ENCODE measurements at regions not wholly inside any gene's neighbourhood (a gene's known extent, or its start where the extent isn't known, plus 50 kb on each side); places are given as distances from the start of the nearest gene placed in this dataset.

DNA sequence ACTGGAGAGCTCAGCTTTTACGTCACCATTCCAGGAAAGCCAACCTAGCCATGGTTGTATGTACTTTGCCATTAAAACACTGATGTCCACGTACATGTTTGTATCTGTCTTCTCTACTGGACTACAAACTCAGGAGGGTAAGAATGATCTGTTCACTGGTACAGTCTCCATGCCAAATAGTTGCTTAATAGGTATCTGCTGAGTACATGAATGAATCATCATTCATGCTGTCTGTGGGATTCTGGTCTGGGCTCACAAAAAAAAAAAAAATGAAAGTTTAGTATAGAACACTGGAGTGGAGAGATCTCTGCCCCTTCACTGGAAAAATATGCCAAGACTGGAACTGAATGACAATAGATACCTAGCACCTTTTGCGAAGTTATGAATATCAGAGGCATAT lies 102.6 kb upstream of the ITGA4 start:
- no peak for DNase-seq

DNA sequence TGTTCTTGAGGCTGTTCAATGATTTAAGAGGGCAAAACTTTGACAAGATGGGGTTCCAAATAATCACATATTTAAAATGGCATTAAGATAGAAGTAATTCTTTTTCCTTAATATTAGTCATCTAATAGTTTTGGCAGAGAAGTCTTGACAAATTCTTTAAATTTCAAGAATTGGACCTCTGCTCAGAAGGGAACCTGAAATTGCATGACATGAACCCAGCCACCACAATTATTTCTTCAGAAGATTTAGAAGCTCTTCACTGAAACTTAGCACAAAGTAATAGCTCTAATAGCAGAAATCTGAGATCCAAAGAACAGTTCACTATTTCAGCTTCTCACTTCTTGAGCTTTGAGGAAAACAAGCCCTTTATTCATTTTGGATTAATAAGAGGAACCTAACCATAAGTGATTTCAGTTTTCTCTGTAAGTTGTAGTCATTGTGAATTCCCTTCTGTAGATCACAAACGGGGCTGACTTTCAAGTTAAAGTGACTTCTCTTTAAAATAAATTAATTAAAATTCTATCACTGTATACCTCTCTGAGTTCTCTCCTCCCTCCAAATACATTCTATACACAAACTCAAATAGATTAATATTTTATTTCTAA lies 100.6 kb upstream of the ITGA4 start:
- DNase-seq, result no peak

DNA sequence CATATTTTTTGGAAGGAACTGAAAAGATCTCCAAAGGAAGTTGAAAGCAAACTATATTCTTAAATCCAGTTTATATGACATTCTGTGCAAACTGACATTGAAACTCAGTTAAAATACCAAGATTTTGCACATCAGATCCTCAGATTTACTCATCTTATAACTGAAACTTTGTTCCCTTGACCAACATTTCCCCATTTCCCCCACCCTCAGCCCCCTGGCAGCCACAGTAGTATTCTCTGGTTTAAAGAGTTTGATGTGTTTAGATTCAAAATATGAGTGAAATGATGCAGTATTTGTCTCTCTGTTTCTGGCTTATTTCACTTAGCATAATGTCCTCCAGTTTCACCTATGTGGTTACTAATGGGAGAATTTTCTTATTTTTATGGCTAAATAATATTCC lies 99.2 kb upstream of the ITGA4 start:
- no peak for DNase-seq

DNA sequence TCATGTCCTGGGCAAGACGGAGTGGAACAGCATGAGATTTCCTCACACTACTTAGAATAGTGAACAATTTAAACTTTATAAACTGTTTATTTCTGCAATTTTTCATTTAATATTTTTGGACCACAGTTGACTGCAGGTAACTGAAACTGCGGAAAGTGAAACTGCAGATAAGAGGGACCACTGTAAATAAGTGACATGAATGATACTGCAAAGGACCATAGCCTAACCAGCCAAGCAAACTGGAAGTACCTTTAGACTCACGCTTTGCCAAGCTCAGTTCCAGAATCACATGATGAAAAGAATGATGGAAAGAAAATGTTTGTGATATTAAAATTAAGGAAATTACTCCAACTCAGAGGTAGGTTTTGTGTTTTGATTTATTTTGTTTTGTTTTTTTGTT lies 94.6 kb upstream of the ITGA4 start:
- DNase-seq, result no peak

DNA sequence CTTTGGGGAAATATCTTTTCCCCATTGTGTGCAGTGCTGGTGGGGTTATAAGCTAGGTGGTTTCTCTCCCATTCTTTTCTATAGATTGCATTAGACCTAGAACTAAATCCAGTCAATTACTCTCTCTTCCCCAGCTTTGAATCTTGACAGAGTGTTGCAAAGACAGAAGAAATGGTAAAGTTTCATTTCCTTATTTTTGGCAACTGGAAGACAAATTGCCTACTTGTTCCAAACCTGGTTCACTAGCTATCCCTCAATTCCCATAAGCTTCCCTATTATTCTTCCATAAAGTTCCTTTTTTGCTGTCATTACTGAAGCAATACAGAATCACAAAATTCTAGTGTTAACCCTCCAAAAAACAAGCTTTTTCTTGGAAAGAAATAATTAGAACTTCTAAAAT lies 94.0 kb upstream of the ITGA4 start:
- no peak for DNase-seq

GRCh38 chr2:181364492-181365170 lies 92.6 kb upstream of the ITGA4 start:
- no peak for DNase-seq

DNA sequence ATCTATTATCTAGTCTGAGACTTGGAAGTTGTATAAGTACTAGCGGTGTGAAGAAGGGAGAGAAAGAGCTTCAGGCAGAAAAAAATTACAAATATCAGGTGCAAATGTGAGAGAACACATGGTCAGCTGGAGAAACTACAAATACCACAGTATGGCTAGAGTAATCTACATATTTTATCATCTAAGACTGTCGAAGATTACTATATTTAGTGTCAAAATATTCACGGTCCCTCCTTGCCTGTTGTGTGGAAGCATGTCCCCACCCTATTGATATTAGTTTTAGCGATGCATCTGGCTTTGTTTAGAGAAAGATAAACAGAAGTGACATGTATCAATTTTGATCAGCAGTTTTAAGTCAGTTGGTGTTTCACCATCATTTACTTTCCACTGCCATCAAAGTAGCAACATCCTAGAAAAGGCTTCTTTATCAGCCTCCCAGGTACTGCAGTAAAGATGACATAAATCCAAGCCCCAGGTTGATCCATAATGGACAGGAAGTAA lies 90.5 kb upstream of the ITGA4 start:
- no peak for DNase-seq

DNA sequence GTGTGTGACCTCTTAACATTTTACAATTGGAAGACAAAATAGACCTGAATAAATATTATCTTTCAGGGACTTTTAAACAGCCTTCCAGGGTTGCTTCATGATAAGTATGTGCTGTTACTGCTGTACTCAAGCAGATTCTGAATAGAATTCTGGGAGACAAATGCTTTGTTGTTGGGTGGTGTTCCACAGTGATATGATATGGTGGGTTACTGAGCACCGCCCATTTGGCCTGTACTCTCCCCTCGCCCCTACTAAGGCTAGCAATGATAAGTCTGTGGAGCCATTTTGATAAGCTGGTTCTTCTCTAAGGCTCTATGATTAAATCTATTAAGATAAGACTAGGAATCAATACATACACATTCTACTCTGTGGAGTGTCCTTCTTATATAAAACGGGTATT lies 89.8 kb upstream of the ITGA4 start:
- DNase-seq, result no peak

DNA sequence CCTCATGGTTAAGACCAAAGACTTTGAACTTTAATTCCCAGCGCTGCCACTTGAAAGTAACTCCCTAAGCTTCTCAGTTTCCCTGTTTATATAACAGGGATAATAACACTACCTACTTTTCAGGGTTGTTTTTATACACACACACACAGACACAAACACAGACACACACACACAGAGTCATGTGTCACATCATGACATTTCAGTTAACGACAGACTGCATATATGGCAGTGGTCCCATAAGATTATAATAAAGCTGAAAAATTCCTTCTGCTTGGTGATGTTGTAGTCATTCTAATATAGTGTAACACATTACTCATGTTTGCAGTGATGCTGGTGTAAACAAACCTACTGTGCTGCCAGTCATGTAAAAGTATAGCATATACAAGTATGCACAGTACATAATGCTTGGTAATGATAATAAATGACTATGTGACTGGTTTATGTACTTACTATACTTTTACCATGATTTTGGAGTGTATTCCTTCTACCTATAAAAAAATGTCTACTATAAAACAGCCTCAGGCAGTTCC lies 89.2 kb upstream of the ITGA4 start:
- no peak for DNase-seq

GRCh38 chr2:181370126-181370525 lies 87.1 kb upstream of the ITGA4 start:
- no peak for DNase-seq

GRCh38 chr2:181371195-181371594 lies 86.0 kb upstream of the ITGA4 start:
- no peak for DNase-seq

DNA sequence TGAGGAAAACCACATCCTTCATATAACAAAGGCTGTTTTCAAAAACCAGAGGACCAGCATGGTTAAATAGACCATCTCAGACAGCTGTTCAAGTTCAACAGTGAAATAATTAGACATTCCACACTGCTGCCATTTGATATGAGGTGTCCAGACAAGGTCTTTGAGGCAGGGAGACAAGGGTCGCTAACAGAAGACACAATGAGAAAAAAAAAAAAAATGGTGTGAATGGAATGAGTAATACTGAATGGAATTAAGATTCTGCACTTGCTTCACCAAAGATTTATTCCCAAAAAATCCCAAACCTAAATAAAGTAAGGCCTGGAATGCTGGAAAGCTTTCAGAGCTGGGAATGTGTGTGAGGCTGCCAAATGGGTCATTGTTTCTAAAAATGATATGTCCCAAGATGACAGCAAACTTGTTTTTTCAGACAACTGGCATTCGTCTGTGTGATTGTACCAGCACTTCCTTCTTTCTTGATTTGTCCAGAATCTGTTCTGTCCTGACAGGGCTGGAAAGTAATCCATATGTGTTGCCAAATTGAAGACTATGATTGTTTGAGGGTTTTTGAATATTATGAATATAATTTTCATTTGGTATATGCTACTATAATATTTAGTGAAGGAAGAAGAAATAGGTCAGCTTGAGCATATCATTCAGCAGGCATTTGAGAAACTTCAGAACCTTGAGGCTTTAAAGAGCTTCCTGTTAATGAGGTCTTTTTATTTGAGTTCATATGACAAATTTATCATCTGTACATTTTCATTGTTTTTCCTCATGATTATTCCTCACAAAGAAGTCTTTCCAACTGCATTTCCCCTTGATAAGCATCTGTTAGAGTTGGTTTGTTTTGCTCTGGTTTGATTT lies 85.2 kb upstream of the ITGA4 start:
- no peak for DNase-seq

GRCh38 chr2:181372646-181373040 lies 84.5 kb upstream of the ITGA4 start:
- no peak for DNase-seq

DNA sequence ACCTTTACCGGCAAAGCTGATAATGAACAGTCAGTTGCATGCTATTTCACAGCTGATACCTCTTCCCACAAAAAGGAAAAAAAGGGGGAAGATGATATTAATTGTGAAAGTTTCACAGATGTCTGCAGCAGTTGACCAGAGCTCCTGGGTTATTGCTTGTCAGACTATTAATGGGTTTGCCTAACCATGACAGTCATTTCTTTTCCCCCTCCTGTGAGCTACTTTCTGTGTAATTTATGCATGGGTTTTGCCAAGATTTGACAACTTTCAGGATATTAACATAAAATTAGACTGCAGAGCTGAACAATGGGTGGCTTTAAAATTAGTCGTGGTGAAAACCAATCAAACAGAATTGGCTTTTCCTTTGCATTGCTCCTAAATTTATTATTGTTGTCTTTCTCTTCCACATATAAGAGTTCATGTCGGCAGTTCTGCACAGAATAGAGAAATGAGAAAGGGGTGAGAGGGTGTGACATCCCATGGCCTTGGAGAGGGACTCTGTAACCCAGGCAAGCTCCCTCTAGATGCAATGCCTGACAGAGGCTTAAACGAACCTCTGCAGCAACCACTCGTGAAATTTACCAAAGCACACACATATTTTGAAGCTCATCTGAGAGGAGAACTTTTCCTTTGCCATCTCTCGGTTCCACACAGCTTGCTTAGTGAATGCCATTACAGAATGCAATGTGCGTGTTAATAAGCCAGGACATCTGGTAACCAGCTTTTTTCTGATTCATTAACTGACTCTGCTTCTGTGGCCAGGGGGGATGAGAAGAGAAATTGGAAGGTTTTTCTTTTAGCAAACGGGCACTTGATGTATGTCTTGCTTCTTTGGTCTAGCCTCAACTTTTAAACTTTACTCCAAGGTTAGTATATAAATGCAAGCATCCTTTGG lies 82.2 kb upstream of the ITGA4 start:
- no peak for DNase-seq

DNA sequence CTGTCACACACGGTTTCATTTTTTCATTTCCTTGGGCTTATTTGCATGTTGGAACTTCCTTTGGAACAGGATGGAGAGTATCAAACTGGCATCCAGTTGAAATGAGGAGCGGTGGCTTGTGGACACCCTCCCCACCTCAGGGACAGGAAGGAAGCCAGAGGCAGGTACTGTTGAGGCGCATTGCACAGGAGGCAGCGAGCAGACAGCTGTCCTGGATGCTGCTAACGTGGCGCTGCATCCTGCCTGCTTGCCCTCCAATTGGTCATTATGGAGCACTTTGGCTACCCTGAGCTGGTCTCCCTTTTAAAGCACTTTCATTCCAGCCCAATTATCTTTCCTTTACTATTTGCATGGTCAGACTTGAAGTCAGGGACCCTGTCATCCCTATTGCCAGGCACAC lies 80.7 kb upstream of the ITGA4 start:
- DNase-seq, result no peak

GRCh38 chr2:181376999-181377398 lies 80.2 kb upstream of the ITGA4 start:
- no peak for DNase-seq

DNA sequence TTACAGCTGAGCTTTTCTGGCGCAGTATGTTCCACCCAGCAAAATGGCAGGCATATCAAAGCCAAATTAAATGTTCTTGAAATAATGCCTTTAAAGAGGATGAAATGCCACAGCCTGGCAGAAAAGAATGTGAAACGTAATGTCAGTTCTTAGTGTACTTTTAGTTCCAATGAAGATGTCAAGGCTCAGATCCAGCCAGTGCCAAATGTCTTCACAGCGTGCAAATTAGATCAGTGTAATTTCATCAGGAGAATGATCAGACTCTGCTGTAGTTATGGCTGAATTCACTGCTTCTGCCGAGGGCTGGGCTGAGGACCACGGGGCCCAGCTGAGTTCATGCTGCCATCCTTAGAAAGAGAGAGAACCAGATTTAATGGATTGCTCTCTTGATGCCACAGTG lies 78.7 kb upstream of the ITGA4 start:
- DNase-seq, result no peak

DNA sequence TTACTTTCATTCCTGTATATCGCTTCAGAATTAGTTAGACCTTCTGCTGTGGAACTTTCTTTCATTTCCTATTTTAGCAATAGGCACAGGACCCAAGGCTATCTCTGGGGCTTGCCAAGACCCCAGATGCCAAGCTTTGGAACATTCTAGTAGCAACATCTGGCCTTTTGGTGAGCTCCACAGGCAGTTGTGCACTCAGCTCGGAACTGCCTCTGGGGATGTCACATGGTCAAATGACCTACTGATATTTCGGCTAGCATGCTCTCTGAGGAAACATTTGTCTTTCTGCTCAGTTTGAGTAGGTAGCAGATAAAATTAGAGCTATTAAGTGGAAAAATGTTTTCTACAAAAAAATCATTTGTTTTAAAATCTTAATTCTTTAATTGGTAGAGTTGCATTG lies 76.6 kb upstream of the ITGA4 start:
- no peak for DNase-seq

DNA sequence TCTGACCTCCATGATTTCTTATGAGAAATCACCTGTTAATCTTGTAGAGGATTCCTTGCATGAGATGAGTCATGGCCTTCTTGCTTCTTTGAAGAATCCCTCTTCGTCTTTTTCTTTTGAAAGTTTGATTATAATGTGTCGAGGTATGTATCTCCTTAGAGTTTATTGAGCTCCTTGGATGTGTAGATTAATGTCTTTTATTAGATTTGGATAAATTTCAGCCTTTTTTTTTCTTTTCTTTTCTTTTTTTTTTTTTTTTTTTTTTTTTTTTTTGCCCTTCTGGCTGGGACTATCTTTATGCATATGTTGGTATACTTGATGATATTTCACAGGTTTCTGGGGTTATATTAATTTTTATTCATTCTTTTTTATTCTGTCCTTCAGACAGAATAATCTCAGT lies 72.3 kb upstream of the ITGA4 start:
- no peak for DNase-seq

DNA sequence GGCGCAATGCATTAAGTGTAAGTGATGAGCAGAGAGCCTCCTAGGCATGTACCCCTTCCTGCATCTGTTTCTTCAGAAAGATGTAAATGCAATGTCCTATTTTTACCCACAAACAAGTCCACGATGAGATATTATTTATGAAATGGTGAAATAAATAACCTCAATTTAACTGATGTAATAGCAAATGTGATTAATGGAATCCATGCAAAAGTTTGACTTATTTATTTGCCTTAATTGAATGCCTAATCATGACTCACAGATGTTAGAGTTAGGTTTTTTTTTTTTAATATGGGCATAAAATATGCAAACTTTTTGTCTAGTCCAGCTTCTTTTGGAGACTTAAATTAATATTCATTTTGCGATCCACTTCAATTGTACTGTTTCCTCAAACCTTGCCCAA lies 67.7 kb upstream of the ITGA4 start:
- no peak for DNase-seq

DNA sequence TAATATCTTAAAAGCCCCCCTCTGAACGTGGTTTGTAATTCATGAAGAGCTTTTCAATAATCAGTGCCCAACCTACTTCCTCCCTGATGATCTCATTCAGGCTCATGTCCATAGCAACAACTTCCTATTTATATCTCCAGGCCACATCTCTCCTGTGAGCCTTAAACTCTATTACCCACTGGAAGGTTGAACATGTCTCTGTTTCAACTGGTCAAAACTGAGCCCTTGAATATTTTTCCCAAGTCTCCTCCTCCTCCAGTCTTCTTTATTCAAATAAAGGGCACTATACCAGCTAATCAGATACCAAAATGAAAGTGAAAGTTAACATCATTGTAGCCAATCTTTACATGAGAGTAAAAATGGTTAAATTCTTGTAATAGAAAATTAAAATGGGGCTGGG lies 63.7 kb upstream of the ITGA4 start:
- no peak for DNase-seq

- no peak for DNase-seq
These were observed 62.3 kb upstream of the ITGA4 start for GRCh38 chr2:181394741-181395437.

All from activated gamma-delta T cell (primary cell).